ENCODE measurements at regions not wholly inside any gene's neighbourhood (a gene's known extent, or its start where the extent isn't known, plus 50 kb on each side); places are given as distances from the start of the nearest gene placed in this dataset.

DNA sequence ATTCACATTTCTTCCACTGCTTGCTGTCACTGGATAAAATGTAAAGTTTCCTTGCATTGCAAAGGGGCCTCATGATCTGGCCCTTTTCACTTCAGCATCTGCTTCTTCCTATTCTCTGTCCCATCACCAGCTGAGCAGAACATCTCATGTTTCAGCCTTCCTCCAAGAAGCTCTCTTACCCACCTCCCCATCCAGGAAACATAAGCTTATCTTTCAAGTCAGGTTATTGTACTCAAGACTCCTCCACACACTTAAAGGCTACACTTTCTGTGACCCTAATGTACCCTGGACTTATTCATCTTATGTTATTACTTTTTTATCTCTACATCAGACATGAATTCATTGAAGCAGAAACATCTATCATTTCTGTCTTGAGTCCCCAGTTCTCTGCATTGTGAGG is 230.5 kb downstream of the PMAIP1 start:
- no peaks in the 10 kb centered on the region for H3K4me1 Mint-ChIP-seq (ENCODE audit: low read depth)
- H3K36me3 Mint-ChIP-seq (ENCODE audit: insufficient read depth), result no peaks in the 10 kb centered on the region
- H3K9me3 Mint-ChIP-seq, result no peaks in the 10 kb centered on the region
- ATAC-seq (no peak), DNase-seq (no peak)
- H3K4me3 Mint-ChIP-seq, result no peak overlapping the region
- H3K27me3 Mint-ChIP-seq (ENCODE audit: low read depth), result no peaks in the 10 kb centered on the region

DNA sequence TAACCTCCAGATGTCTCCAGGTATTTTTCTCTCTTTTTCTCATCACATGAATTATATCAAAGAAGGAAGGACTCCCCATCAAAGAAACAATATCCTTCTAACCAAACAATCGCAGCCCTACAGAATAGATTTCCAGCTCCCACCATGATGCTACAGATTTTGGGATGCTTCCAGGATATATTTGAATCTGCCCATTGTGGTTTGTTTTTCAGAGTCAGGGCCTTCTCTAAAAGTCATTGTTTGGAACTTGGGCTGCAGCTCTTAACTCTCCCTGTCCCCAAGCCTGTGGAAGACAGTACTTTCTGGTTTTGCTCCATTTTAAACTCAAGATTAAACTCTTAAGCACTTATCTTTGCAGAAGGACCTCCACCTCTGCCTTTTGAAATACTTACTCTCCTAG is 223.2 kb downstream of the PMAIP1 start:
- H3K4me1 Mint-ChIP-seq (ENCODE audit: low read depth), result no peaks in the 10 kb centered on the region
- H3K9me3 Mint-ChIP-seq, result peaks cover 8% of the 10 kb centered on the region
- no peak overlapping the region for H3K4me3 Mint-ChIP-seq
- no peaks in the 10 kb centered on the region for H3K27me3 Mint-ChIP-seq (ENCODE audit: low read depth)
- ATAC-seq, result no peak
- no peak for DNase-seq
- no peaks in the 10 kb centered on the region for H3K36me3 Mint-ChIP-seq (ENCODE audit: insufficient read depth)

DNA sequence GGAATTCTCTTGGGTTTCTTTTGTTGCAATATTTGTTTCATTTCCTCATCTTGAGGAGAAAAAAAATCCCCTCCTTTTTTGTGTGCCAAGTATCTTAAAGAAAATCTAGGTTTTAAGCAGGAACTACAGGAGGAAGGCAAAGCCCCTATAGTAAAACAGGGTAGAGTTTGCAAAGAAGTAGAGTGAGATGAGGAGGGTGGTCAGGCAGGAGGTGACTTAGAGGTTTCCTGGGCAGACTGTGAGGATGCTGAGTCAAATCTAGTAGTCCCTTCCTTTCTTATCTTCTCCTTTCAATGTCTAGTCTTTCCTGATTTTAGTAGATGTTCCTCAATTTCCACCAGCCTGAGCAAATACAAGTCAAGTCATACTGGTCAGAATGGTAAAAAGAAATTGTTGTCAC is 222.5 kb downstream of the PMAIP1 start:
- Mint-ChIP-seq H3K4me1 (ENCODE audit: low read depth) (no peaks in the 10 kb centered on the region), H3K36me3 (ENCODE audit: insufficient read depth) (no peaks in the 10 kb centered on the region), H3K4me3 (no peak overlapping the region), H3K27me3 (ENCODE audit: low read depth) (no peaks in the 10 kb centered on the region), H3K9me3 (peaks cover 8% of the 10 kb centered on the region)
- DNase-seq (no peak), ATAC-seq (no peak)

GRCh38 chr18:60120231-60120750 is 220.5 kb downstream of the PMAIP1 start:
- H3K9me3 Mint-ChIP-seq, result peaks cover 8% of the 10 kb centered on the region
- DNase-seq (no peak), ATAC-seq (no peak)
- H3K4me3 Mint-ChIP-seq, result no peak overlapping the region
- no peaks in the 10 kb centered on the region for H3K4me1 Mint-ChIP-seq (ENCODE audit: low read depth)
- no peaks in the 10 kb centered on the region for H3K36me3 Mint-ChIP-seq (ENCODE audit: insufficient read depth)
- no peaks in the 10 kb centered on the region for H3K27me3 Mint-ChIP-seq (ENCODE audit: low read depth)

GRCh38 chr18:60117321-60117720 is 217.5 kb downstream of the PMAIP1 start:
- DNase-seq (no peak), ATAC-seq (no peak)
- Mint-ChIP-seq H3K9me3 (peaks cover 8% of the 10 kb centered on the region), H3K4me1 (ENCODE audit: low read depth) (no peaks in the 10 kb centered on the region), H3K4me3 (no peak overlapping the region), H3K36me3 (ENCODE audit: insufficient read depth) (no peaks in the 10 kb centered on the region), H3K27me3 (ENCODE audit: low read depth) (no peaks in the 10 kb centered on the region)

GRCh38 chr18:60113396-60113795 is 213.6 kb downstream of the PMAIP1 start:
- no peak overlapping the region for H3K4me3 Mint-ChIP-seq
- no peak for DNase-seq
- no peak for ATAC-seq

GRCh38 chr18:60112369-60112768 is 212.6 kb downstream of the PMAIP1 start:
- no peak for ATAC-seq

More at GRCh38 chr18:60113396-60113795, 213.6 kb downstream of the PMAIP1 start:
- H3K36me3 Mint-ChIP-seq (ENCODE audit: insufficient read depth), result no peaks in the 10 kb centered on the region
- H3K27me3 Mint-ChIP-seq (ENCODE audit: low read depth), result peaks cover 1% of the 10 kb centered on the region
- H3K9me3 Mint-ChIP-seq, result no peaks in the 10 kb centered on the region
- H3K4me1 Mint-ChIP-seq (ENCODE audit: low read depth), result no peaks in the 10 kb centered on the region

GRCh38 chr18:60111525-60111924 is 211.7 kb downstream of the PMAIP1 start:
- H3K4me1 Mint-ChIP-seq (ENCODE audit: low read depth), result no peaks in the 10 kb centered on the region
- no peaks in the 10 kb centered on the region for H3K9me3 Mint-ChIP-seq
- no peak for DNase-seq
- no peaks in the 10 kb centered on the region for H3K36me3 Mint-ChIP-seq (ENCODE audit: insufficient read depth)
- H3K27me3 Mint-ChIP-seq (ENCODE audit: low read depth), result peaks cover 1% of the 10 kb centered on the region
- no peak overlapping the region for H3K4me3 Mint-ChIP-seq
- no peak for ATAC-seq

More at GRCh38 chr18:60112369-60112768, 212.6 kb downstream of the PMAIP1 start:
- Mint-ChIP-seq H3K36me3 (ENCODE audit: insufficient read depth) (no peaks in the 10 kb centered on the region), H3K27me3 (ENCODE audit: low read depth) (peaks cover 1% of the 10 kb centered on the region), H3K4me1 (ENCODE audit: low read depth) (no peaks in the 10 kb centered on the region), H3K9me3 (no peaks in the 10 kb centered on the region), H3K4me3 (no peak overlapping the region)
- DNase-seq, result no peak

- Mint-ChIP-seq H3K9me3 (no peaks in the 10 kb centered on the region), H3K27me3 (ENCODE audit: low read depth) (peaks cover 1% of the 10 kb centered on the region)
- no peak for ATAC-seq
Measured at GRCh38 chr18:60110836-60111235, 211.0 kb downstream of the PMAIP1 start.

DNA sequence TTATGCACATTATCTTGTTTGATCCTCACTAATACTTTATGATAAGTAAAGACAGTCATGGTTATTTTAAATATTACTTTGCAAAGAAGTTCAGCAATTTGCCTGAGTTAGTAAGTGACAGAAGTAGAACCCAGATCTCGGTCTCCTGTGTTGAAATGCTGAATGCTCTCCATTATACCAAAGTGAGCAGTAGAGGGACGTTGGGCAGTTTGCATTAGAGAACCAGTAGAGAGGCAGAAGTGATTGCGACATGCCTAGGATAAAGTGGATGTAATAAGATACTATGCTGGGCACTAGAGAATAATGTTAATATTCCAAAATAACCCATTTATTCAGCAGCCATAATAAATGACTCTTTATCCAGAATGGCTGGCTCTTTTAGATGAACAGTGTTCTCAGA is 201.0 kb downstream of the PMAIP1 start:
- Mint-ChIP-seq H3K9me3 (no peaks in the 10 kb centered on the region), H3K4me3 (no peak overlapping the region), H3K4me1 (ENCODE audit: low read depth) (no peaks in the 10 kb centered on the region), H3K27me3 (ENCODE audit: low read depth) (no peaks in the 10 kb centered on the region), H3K36me3 (ENCODE audit: insufficient read depth) (no peaks in the 10 kb centered on the region)
- ATAC-seq, result no peak
- DNase-seq, result no peak

More at GRCh38 chr18:60110836-60111235, 211.0 kb downstream of the PMAIP1 start:
- no peaks in the 10 kb centered on the region for H3K36me3 Mint-ChIP-seq (ENCODE audit: insufficient read depth)
- H3K4me3 Mint-ChIP-seq, result no peak overlapping the region
- no peaks in the 10 kb centered on the region for H3K4me1 Mint-ChIP-seq (ENCODE audit: low read depth)
- no peak for DNase-seq

DNA sequence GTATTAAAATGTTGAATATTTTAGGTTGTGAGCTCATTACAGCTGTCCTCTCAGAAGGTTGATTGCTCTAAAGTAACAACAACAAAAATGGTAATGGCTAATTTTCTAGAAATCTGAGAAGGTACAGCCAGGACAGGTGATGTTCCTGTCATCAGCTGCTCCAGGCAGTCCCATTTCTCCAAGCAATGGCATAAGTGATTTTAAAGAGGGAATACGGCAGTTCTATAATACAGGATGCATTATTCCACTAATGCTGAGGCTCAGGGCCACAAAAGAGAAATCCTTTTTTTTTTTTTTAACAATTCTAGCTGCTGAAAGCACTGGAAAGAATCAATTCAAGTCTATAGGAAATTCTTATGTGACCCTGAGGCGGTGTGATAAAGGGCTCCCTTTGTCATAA is 199.9 kb downstream of the PMAIP1 start:
- ATAC-seq (no peak), DNase-seq (no peak)
- no peak overlapping the region for H3K4me3 Mint-ChIP-seq
- H3K36me3 Mint-ChIP-seq (ENCODE audit: insufficient read depth), result no peaks in the 10 kb centered on the region
- H3K4me1 Mint-ChIP-seq (ENCODE audit: low read depth), result no peaks in the 10 kb centered on the region
- no peaks in the 10 kb centered on the region for H3K9me3 Mint-ChIP-seq
- no peaks in the 10 kb centered on the region for H3K27me3 Mint-ChIP-seq (ENCODE audit: low read depth)

- no peaks in the 10 kb centered on the region for H3K36me3 Mint-ChIP-seq (ENCODE audit: insufficient read depth)
- no peaks in the 10 kb centered on the region for H3K9me3 Mint-ChIP-seq
- ATAC-seq, result no peak
- H3K4me3 Mint-ChIP-seq, result no peak overlapping the region
- peaks cover 1% of the 10 kb centered on the region for H3K27me3 Mint-ChIP-seq (ENCODE audit: low read depth)
- no peaks in the 10 kb centered on the region for H3K4me1 Mint-ChIP-seq (ENCODE audit: low read depth)
- DNase-seq, result no peak
Measured at GRCh38 chr18:60096428-60096827, 196.6 kb downstream of the PMAIP1 start.

DNA sequence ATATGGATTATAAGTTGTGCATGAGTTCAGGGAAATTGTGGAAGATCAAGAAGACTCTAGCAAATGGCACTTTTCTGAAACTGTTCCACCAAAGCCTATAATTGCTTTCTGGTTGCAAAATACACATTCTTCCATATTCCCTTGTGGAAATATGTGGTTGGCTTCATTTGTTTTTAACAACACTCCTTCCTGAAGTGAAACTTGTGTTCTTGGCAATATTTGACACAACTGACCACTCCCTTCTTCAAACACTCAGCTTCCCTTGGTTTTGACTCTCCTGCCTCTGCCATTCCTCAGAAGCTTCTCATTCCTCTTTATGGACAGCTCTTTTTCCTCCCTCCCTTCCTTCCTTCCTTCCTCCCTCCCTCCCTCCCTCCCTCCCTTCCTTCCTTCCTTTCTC is 192.3 kb downstream of the PMAIP1 start:
- H3K4me1 Mint-ChIP-seq (ENCODE audit: low read depth), result no peaks in the 10 kb centered on the region
- no peak for ATAC-seq
- no peaks in the 10 kb centered on the region for H3K36me3 Mint-ChIP-seq (ENCODE audit: insufficient read depth)
- no peaks in the 10 kb centered on the region for H3K9me3 Mint-ChIP-seq
- peaks cover 3% of the 10 kb centered on the region for H3K27me3 Mint-ChIP-seq (ENCODE audit: low read depth)
- DNase-seq, result no peak
- no peak overlapping the region for H3K4me3 Mint-ChIP-seq

GRCh38 chr18:60090170-60090569 is 190.4 kb downstream of the PMAIP1 start:
- no peak for ATAC-seq
- no peaks in the 10 kb centered on the region for H3K4me1 Mint-ChIP-seq (ENCODE audit: low read depth)
- no peaks in the 10 kb centered on the region for H3K9me3 Mint-ChIP-seq
- no peak for DNase-seq
- peaks cover 3% of the 10 kb centered on the region for H3K27me3 Mint-ChIP-seq (ENCODE audit: low read depth)
- H3K36me3 Mint-ChIP-seq (ENCODE audit: insufficient read depth), result no peaks in the 10 kb centered on the region
- no peak overlapping the region for H3K4me3 Mint-ChIP-seq

- Mint-ChIP-seq H3K4me1 (ENCODE audit: low read depth) (no peaks in the 10 kb centered on the region), H3K4me3 (no peak overlapping the region), H3K36me3 (ENCODE audit: insufficient read depth) (no peaks in the 10 kb centered on the region), H3K9me3 (peaks cover 3% of the 10 kb centered on the region), H3K27me3 (ENCODE audit: low read depth) (no peaks in the 10 kb centered on the region)
- ATAC-seq (no peak), DNase-seq (no peak)
Measured at GRCh38 chr18:60082790-60083189, 183.0 kb downstream of the PMAIP1 start.

- H3K9me3 Mint-ChIP-seq, result peaks cover 3% of the 10 kb centered on the region
- H3K27me3 Mint-ChIP-seq (ENCODE audit: low read depth), result no peaks in the 10 kb centered on the region
- no peaks in the 10 kb centered on the region for H3K4me1 Mint-ChIP-seq (ENCODE audit: low read depth)
- ATAC-seq (no peak), DNase-seq (no peak)
- H3K4me3 Mint-ChIP-seq, result no peak overlapping the region
- H3K36me3 Mint-ChIP-seq (ENCODE audit: insufficient read depth), result no peaks in the 10 kb centered on the region
Measured at GRCh38 chr18:60082282-60082681, 182.5 kb downstream of the PMAIP1 start.
